Stimulated activated CD8-positive, alpha-beta memory T cell treated with anti-CD3 and anti-CD28 coated beads, Interleukin-15, amount 100 ng/mL, for 48 hours (primary cell): ENCODE measurements at regions not wholly inside any gene's neighbourhood (a gene's known extent, or its start where the extent isn't known, plus 50 kb on each side); places are given as distances from the start of the nearest gene placed in this dataset.
"Not testable (repeated sequence)": the region's sequence is repeated elsewhere in the genome, so short reads cannot be mapped to it uniquely, and the experiment has no call there.

Source experiments
- DNase-seq, 2 donors: peaks; one replicate each; pipeline ENCODE4 v3.0.0-alpha.2; 2020; ENCODE audit warnings: low read depth in 2 of 2

GRCh38 chr13:95388420-95389079 lies 87.3 kb upstream of the ABCC4 start:
- DNase-seq = no peak

GRCh38 chr13:95391362-95391761 lies 90.1 kb upstream of the ABCC4 start:
- DNase-seq = no peak

- DNase-seq = no peak
Measured at GRCh38 chr13:95391785-95392184, 90.5 kb upstream of the ABCC4 start.

DNA sequence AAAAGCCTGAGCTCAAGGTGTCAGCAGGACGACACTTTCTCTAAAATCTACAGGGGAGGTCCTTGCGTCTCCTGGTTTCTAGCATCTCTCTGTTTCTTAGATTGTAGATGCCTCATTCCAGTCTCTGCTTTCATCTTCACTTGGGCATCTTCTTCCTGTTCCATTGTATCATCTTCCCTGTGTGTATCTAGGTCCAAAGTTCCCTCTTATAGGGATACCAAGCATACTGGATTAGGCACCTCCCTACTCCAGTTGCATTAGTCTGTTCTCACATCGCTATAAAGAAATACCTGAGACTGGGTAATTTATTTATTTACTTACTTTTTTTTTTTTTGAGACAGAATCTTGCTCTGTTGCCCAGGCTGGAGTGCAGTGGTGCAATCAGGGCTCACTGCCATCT lies 91.3 kb upstream of the ABCC4 start:
- no peak for DNase-seq

- DNase-seq = no peak
Measured at GRCh38 chr13:95403349-95404140, 102.3 kb upstream of the ABCC4 start.

GRCh38 chr13:95404141-95404882 lies 103.1 kb upstream of the ABCC4 start:
- peak; percentile 42 to 49 for DNase-seq

- no peak for DNase-seq
Measured at GRCh38 chr13:95406176-95406575, 104.9 kb upstream of the ABCC4 start.

DNA sequence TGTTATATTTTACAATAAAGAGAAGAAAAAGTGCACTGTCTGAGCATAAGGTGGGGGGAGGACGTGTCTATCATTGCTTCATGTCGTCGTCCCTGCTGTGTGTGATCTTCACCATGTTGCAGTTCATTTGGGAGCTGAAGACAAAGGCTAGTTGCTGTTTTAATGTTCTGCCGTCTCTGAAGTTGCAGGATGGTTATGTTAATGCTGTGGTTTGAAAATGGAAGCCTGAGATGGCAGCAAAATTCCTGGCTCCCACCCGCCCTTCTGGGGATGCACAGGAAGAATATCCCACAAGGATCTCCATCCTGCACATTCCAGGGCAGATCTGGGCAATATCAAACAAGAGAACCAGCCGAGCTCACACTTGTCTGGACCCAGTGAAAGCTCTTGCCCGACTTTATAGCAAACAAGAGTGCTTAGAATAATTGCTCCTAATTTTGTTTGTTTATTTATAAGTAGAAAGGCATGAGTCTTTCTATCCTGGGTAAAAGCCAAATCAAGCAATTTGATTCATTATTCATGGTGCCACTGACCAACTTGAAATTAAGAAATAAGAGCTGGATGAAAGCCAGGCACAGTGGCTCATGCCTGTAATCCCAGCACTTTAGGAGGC lies 110.3 kb upstream of the ABCC4 start:
- no peak for DNase-seq

DNA sequence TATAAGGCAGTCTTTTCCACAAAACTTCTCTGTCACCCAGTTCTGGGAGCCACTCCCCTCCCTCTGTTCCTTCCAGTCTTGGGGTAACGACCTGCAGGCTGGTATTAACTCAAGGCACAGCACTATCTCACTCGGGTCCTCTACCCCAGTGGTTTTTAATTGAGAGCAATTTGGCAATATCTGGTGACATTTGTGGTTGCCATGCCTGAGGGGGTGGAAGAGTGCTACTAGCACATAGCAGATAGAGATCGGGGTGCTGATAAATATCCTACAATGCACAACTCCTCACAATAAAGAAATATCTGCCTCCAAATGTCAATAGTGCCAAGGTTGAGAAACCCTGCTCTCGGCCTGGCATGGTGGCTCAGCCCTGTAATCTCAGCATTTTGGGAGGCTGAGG lies 117.7 kb upstream of the ABCC4 start:
- DNase-seq = no peak

- DNase-seq = no peak
Measured at GRCh38 chr13:95420501-95420900, 119.2 kb upstream of the ABCC4 start.

GRCh38 chr13:95426631-95427030 lies 125.4 kb upstream of the ABCC4 start:
- DNase-seq = no peak

DNA sequence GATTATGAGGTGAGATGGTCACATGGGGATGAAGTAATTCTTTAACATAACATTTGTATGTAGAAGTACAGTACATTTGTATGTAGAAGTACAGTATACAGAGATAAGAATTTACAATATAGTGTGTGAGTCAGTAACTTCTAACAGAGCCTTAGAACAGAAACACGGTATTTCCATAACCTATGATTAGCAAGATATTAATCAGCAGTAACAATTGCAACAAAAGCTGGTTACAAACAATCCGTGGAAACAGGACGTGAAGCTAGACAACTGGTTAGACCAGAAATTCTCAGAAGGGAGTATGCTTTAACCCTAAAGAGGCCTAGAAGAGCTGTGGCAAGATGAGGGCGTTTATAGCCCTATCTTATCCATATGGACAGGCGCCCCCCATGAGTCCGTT lies 122.0 kb upstream of the CLDN10 start:
- DNase-seq = not testable (repeated sequence)

GRCh38 chr13:95432141-95432540 lies 120.4 kb upstream of the CLDN10 start:
- no peak for DNase-seq

GRCh38 chr13:95433537-95433936 lies 119.0 kb upstream of the CLDN10 start:
- no peak for DNase-seq

- no peak for DNase-seq
Measured at GRCh38 chr13:95434111-95434510, 118.4 kb upstream of the CLDN10 start.

- DNase-seq = no peak
Measured at GRCh38 chr13:95437561-95437960, 115.0 kb upstream of the CLDN10 start.

GRCh38 chr13:95438297-95438696 lies 114.2 kb upstream of the CLDN10 start:
- no peak for DNase-seq

DNA sequence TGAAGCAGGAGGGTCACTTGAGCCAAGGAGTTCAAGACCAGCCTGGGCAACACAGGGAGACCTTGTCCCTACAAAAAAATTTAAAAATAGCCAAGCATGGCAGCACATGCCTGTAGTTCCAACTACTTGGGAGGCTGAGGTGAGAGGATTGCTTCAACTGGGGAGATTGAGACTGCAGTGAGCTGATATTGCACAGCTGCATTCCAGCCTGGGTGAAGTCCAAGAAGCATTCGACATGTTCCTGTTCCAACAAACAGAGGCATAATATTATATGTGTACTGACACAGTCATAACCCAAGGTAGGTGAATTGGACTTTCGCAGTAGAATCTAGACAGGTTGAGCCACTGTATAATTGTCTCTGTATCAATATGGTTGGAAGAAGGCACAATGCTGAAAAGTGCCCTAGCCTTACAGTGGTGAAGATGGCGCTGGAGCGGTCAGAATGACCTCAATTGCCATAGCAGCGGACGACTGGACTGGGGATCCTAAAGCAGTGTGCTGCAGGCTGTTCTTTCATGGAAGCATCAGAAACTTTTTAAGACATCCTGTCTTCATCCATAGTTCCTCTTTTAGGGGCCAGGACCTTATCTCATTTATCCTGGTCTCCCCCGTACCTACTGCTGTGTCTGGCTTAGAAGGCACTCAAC lies 112.0 kb upstream of the CLDN10 start:
- no peak for DNase-seq

DNA sequence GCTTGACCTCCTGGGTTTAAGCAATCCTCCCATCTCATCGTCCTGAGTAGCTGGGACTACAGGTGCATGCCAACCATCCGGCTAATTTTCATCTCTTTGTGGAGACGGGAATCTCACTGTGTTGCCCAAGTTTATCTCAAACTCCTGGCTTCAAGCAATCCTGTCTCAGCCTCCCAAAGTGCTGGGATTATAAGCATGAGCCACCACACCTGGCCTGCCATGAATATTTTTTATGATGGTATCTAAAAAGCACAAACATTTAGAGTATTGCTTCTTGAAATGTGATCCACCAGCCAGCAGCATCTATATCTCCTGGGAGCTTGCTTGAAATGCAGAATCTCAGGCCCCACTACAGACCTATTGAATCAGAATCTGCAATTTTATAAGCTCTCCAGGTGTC lies 111.2 kb upstream of the CLDN10 start:
- no peak for DNase-seq

- DNase-seq = no peak
Measured at GRCh38 chr13:95444006-95444730, 108.4 kb upstream of the CLDN10 start.

GRCh38 chr13:95445131-95445530 lies 107.4 kb upstream of the CLDN10 start:
- DNase-seq = no peak
